ENCODE measurements at regions not wholly inside any gene's neighbourhood (a gene's known extent, or its start where the extent isn't known, plus 50 kb on each side); places are given as distances from the start of the nearest gene placed in this dataset.

GRCh38 chr2:101556033-101556459, 81.1 kb upstream of the RFX8 start:
- no peak for DNase-seq (ENCODE audit: low spot score)

- DNase-seq (ENCODE audit: low spot score) = no peak
Measured at GRCh38 chr2:101551336-101551888, 76.5 kb upstream of the RFX8 start.

GRCh38 chr2:101550555-101550954, 75.6 kb upstream of the RFX8 start:
- no peak for DNase-seq (ENCODE audit: low spot score)

- no peak for DNase-seq (ENCODE audit: low spot score)
Measured at GRCh38 chr2:101549371-101549770, 74.5 kb upstream of the RFX8 start.

- DNase-seq (ENCODE audit: low spot score) = peak; percentile 46
Measured at GRCh38 chr2:101546376-101547058, 71.6 kb upstream of the RFX8 start.

DNA sequence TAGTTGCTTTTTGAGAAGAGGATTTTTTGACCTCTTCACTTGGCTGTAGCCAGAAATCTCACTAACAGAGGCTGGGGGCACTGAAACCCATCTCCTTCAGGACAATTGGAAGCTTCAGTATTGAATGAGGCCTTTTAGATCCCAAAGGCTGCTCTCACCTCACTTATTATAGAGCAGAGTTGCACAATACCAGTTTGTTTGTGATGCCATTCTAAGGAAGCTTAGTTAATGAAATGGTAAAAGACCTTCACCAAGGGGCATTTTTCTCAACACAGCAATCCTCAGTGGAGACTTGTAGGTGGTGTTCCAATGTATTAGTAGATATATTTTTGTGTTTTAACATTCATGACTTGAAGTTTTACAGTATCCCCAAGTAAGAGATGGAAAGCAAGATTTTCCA, 71.0 kb upstream of the RFX8 start:
- peak; percentile 11 for DNase-seq (ENCODE audit: low spot score)

GRCh38 chr2:101540518-101540917, 65.6 kb upstream of the RFX8 start:
- DNase-seq (ENCODE audit: low spot score) = peak; percentile 57

- no peak for DNase-seq (ENCODE audit: low spot score)
Measured at GRCh38 chr2:101538076-101538475, 63.2 kb upstream of the RFX8 start.

GRCh38 chr2:101534149-101534611, 59.3 kb upstream of the RFX8 start:
- DNase-seq (ENCODE audit: low spot score) = no peak

- DNase-seq (ENCODE audit: low spot score) = no peak
Measured at GRCh38 chr2:101533561-101534148, 58.7 kb upstream of the RFX8 start.

GRCh38 chr2:101528501-101528900, 53.6 kb upstream of the RFX8 start:
- DNase-seq (ENCODE audit: low spot score) = no peak

- no peak for DNase-seq (ENCODE audit: low spot score)
Measured at GRCh38 chr2:101524806-101525430, 50.0 kb upstream of the RFX8 start.
